ENCODE measurements at regions not wholly inside any gene's neighbourhood (a gene's known extent, or its start where the extent isn't known, plus 50 kb on each side); places are given as distances from the start of the nearest gene placed in this dataset.

DNA sequence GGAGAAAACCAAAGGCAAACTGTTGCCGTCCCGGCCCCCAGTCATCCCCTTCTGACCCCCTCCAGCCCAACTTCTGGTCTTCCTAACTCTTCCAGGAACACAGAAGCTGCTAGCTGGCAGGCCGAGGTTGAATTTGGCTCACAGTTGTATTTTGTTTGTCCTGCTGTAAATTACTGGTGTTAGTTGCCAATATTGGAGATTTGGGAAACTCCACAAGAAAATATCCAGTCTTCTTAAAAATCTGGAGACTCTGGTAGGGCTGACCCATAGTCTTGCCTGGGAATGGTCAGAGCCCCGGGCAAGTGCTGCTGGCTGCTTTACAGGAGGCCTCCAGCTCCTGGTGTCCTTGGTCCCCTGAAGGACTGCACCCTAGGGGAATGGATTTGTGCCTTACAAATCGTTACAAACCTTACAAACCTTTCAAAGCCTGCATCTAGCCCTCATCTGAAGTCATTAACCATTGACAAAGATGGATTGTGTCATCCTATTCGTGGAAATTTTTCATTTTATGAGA is 112.0 kb upstream of the MCTP2 start:
- TF ChIP-seq EZH2 (IDR thresholded peaks at IDR 0.05; ENCODE audit: insufficient read depth, poor library complexity, severe bottlenecking), result no peak
- no peak for TF ChIP-seq EZH2phosphoT487 (IDR thresholded peaks at IDR 0.05; ENCODE audit: insufficient read depth, low read depth)
